Thyroid gland (tissue), 4 donors: ENCODE measurements at regions not wholly inside any gene's neighbourhood (a gene's known extent, or its start where the extent isn't known, plus 50 kb on each side); places are given as distances from the start of the nearest gene placed in this dataset.

ENCODE experiments used
- DNase-seq, 2 donors: peaks; one replicate each; pipeline ENCODE4 v3.0.0-alpha.2; 2019
- H3K27ac ChIP-seq, 3 donors: fragments of 200-600 bp; sonication (generic); 1 replicate in 2 of 3; 2 replicates in 1 of 3; pipeline ENCODE4 v1.5.1; 2016 to 2019; ENCODE audit warnings: mild to moderate bottlenecking in 1 of 3, moderate library complexity in 1 of 3
- H3K27me3 ChIP-seq: fragments of 200-600 bp; sonication (generic); one replicate; pipeline ENCODE4 v1.5.1; 2019
- H3K36me3 ChIP-seq, 2 donors: fragments of 200-600 bp; sonication (generic); one replicate each; pipeline ENCODE4 v1.5.1; 2016 to 2019
- H3K4me1 ChIP-seq, 2 donors: fragments of 200-600 bp; sonication (generic); one replicate each; pipeline ENCODE4 v1.5.1; 2017 to 2019
- H3K4me3 ChIP-seq, 3 donors: fragments of 200-600 bp; sonication (generic); replicated peaks in 1 of 3; 1 replicate in 2 of 3; 2 replicates in 1 of 3; pipeline ENCODE4 v1.5.1; 2016; ENCODE audit warnings: mild to moderate bottlenecking in 1 of 3
- H3K9me3 ChIP-seq: fragments of 200-600 bp; sonication (generic); one replicate; pipeline ENCODE4 v1.5.1; 2017
- CTCF ChIP-seq, 6 experiments: fragments of 200-600 bp in 3 of 6; fragments of 450-650 bp in 3 of 6; sonication (generic) in 3 of 6; IDR thresholded peaks; one replicate each; pipeline ENCODE4 v1.5.1; 2016 to 2019; ENCODE audit warnings: antibody characterized with exemption in 6 of 6, mild to moderate bottlenecking in 2 of 6, inconsistent platforms in 1 of 6, moderate library complexity in 1 of 6
- POLR2A ChIP-seq, 2 donors: fragments of 450-650 bp; IDR thresholded peaks; one replicate each; pipeline ENCODE4 v1.6.1; 2017; ENCODE audit warnings: antibody characterized with exemption in 2 of 2, mild to moderate bottlenecking in 2 of 2, moderate library complexity in 1 of 2
- WGBS, 2 donors: methylation state at CpG; one replicate each; pipeline ENCODE4 v1.1.5; 2017; 5-methylcytosine and 5-hydroxymethylcytosine counted together
- intact Hi-C: fragments of 100-400 bp; cut with DNase I; formaldehyde crosslinking; loops from one replicate; pipeline ENCODE4 v1.15.1; 2023

GRCh38 chr3:67201026-67201425, 202.9 kb downstream of the KBTBD8 start:
- H3K36me3 ChIP-seq, result no peaks in the 10 kb centered on the region
- no peak overlapping the region for H3K4me3 ChIP-seq
- 83 to 92% methylated on average over 2 of the region's 2 CpGs for WGBS, 2 donors
- no peak for DNase-seq
- H3K27ac ChIP-seq, result no peak overlapping the region
- H3K27me3 ChIP-seq, result no peaks in the 10 kb centered on the region
- H3K4me1 ChIP-seq, result no peaks in the 10 kb centered on the region
- TF ChIP-seq POLR2A (IDR thresholded peaks at IDR 0.05) (no peak), CTCF (IDR thresholded peaks at IDR 0.05) (no peak)
- intact Hi-C loops, result no loop called here
- no peaks in the 10 kb centered on the region for H3K9me3 ChIP-seq

DNA sequence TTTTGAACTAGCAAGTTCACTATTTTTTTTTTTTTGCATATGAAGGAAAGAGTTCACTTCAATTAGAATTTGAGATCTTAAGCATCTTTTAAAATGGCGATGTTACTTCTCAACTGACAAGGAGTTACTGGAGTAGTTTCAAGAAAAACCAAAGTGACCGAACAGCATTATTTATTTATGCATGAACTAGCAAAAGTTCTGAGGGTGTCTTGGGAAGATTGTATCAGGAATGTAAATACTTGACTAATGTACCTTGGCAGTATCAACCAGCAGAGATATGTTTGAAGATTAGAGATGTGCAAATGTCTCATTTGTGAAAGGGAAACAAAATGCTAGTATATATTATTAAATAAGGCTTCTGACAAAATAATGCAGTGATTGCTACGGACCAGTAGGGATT, 203.9 kb downstream of the KBTBD8 start:
- Histone ChIP-seq H3K4me1 (no peaks in the 10 kb centered on the region), H3K36me3 (no peaks in the 10 kb centered on the region), H3K27me3 (no peaks in the 10 kb centered on the region), H3K4me3 (no peak overlapping the region), H3K9me3 (no peaks in the 10 kb centered on the region), H3K27ac (no peak overlapping the region)
- intact Hi-C loops, result no loop called here
- 46 to 48% methylated on average over 3 of the region's 3 CpGs for WGBS, 2 donors
- TF ChIP-seq CTCF (IDR thresholded peaks at IDR 0.05) (no peak), POLR2A (IDR thresholded peaks at IDR 0.05) (no peak)
- DNase-seq, result no peak

DNA sequence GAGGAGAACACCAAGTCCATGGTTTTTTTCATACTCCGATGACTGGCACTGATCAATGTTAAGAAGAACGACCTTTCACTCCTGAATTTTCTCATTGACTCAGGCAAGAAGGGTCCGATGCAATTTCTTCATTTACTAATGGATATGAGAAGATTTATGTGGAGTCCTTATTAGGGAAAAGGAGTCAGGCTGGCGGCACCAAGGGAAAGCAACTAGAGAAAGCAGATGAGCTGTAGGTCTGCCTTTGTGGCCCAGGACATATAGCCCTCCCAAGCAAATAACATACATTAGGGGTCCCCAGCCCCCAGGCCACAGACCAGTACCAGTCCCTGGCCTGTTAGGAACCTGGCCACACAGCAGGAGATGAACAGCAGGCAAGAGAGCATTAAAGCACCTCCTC, 206.8 kb downstream of the KBTBD8 start:
- Histone ChIP-seq H3K9me3 (no peaks in the 10 kb centered on the region), H3K27ac (no peak overlapping the region), H3K4me1 (no peaks in the 10 kb centered on the region), H3K27me3 (no peaks in the 10 kb centered on the region), H3K36me3 (no peaks in the 10 kb centered on the region), H3K4me3 (no peak overlapping the region)
- 92% methylated on average over 4 of the region's 4 CpGs for WGBS, 2 donors
- intact Hi-C loops, result no loop called here
- DNase-seq, result no peak
- TF ChIP-seq CTCF (IDR thresholded peaks at IDR 0.05) (no peak), POLR2A (IDR thresholded peaks at IDR 0.05) (no peak)

DNA sequence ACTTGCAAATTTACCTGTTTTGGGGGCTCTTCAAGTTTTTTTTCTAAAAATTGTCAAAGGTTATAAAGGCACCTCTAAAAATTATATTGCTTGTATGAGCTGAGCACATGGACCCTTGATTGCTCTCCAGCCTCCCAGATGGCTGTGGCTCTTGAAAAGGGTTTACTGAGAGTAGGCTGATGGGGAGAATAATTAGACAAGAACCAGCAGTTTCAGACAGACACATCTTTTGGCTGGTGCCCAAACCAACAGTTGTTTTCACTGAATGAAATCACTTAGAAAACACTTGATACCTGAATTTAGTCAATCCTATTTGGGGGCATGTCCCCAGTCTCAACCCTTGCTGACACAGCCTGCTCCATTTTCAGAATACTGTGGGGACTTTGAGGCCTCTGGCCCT, 217.6 kb downstream of the KBTBD8 start:
- Histone ChIP-seq H3K9me3 (no peaks in the 10 kb centered on the region), H3K4me3 (no peak overlapping the region), H3K36me3 (no peaks in the 10 kb centered on the region), H3K4me1 (no peaks in the 10 kb centered on the region), H3K27ac (no peak overlapping the region), H3K27me3 (no peaks in the 10 kb centered on the region)
- TF ChIP-seq CTCF (IDR thresholded peaks at IDR 0.05) (no peak), POLR2A (IDR thresholded peaks at IDR 0.05) (no peak)
- intact Hi-C loops, result no loop called here
- DNase-seq, result no peak

DNA sequence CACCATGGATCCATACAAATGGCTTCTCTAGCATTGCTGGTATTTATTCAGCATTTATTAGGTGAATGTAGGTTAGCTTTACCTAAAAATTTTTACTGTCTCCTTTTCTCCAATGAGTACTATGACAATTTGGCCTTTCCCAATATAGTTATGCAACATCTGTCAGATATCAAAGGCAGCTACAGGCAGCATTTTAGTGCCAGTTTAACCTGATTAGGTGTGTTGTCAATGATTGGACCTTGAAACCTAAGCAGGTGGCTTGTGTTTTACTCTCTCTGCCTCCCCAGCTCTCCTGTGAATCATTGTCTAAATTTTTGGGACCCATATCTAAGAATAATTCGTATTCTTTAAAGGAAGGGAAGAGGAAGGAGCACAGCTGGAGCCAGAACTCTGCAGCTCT, 228.9 kb downstream of the KBTBD8 start:
- Histone ChIP-seq H3K27ac (no peak overlapping the region), H3K4me3 (no peak overlapping the region), H3K9me3 (no peaks in the 10 kb centered on the region), H3K4me1 (no peaks in the 10 kb centered on the region), H3K27me3 (no peaks in the 10 kb centered on the region), H3K36me3 (no peaks in the 10 kb centered on the region)
- 54 to 61% methylated on average over 1 of the region's 1 CpG for WGBS, 2 donors
- intact Hi-C loops, result no loop called here
- no peak for DNase-seq
- TF ChIP-seq CTCF (IDR thresholded peaks at IDR 0.05) (no peak), POLR2A (IDR thresholded peaks at IDR 0.05) (no peak)
